Lower leg skin (tissue), 3 donors: ENCODE measurements at regions not wholly inside any gene's neighbourhood (a gene's known extent, or its start where the extent isn't known, plus 50 kb on each side); places are given as distances from the start of the nearest gene placed in this dataset.

Experiments used
- CTCF ChIP-seq, 3 donors: fragments of 450-650 bp; IDR thresholded peaks; one replicate each; pipeline ENCODE4 v1.5.1; 2016; ENCODE audit warnings: antibody characterized with exemption in 3 of 3, mild to moderate bottlenecking in 3 of 3, moderate library complexity in 2 of 3
- POLR2A ChIP-seq, 2 donors: fragments of 450-650 bp; IDR thresholded peaks; one replicate each; pipeline ENCODE4 v1.6.1; 2016 to 2017; ENCODE audit warnings: antibody characterized with exemption in 2 of 2, mild to moderate bottlenecking in 1 of 2, moderate library complexity in 1 of 2

- TF ChIP-seq CTCF (IDR thresholded peaks at IDR 0.05) = no peak
- no peak for TF ChIP-seq POLR2A (IDR thresholded peaks at IDR 0.05)
Measured at GRCh38 chr4:30815685-30816084, 95.5 kb downstream of the PCDH7 start.
